H1 (cell line): ENCODE measurements at regions not wholly inside any gene's neighbourhood (a gene's known extent, or its start where the extent isn't known, plus 50 kb on each side); places are given as distances from the start of the nearest gene placed in this dataset.

Source experiments
- CTCF ChIA-PET: fragments of 300-600 bp; sonication (Branson Sonifier 250); formaldehyde crosslinking; loops from one replicate; lab custom pipeline; 2021; ENCODE audit not compliant: partially characterized antibody; lab: Charles Lee
- POLR2A ChIA-PET: fragments of 300-600 bp; sonication (Branson Sonifier 250); formaldehyde crosslinking; loops from one replicate; lab custom pipeline; 2021; ENCODE audit warnings: inconsistent platforms; ENCODE audit not compliant: partially characterized antibody; lab: Charles Lee
- DNase-seq, 2 experiments: peaks; one replicate each; pipeline versions ENCODE4 v3.0.0 to v3.0.0-alpha.2; 2010 to 2022; ENCODE audit warnings: low spot score in 2 of 2, low read depth in 1 of 2, mixed read lengths in 1 of 2
- FAIRE-seq: peaks from 2 replicates; lab custom pipeline; 2011; peaks lifted over from hg19 to GRCh38; lab: Jason Lieb, UNC
- H2AFZ ChIP-seq: 2 replicates; pipeline ENCODE4 v1.8.1; 2012; ENCODE audit warnings: low read length, inconsistent platforms
- H2AK5ac ChIP-seq: 2 replicates; pipeline ENCODE4 v1.6.1; 2013; ENCODE audit warnings: low read depth, low read length
- H2BK120ac ChIP-seq: replicated peaks from 2 replicates; pipeline ENCODE3; 2013; ENCODE audit warnings: low read depth, low read length, inconsistent platforms
- H2BK12ac ChIP-seq: 2 replicates; pipeline ENCODE4 v1.6.1; 2013; ENCODE audit warnings: low read depth, low read length
- H2BK15ac ChIP-seq: 2 replicates; pipeline ENCODE4 v1.6.1; 2013; ENCODE audit warnings: low read length
- H2BK20ac ChIP-seq: 2 replicates; pipeline ENCODE4 v1.6.1; 2013; ENCODE audit warnings: low read length
- H2BK5ac ChIP-seq: 2 replicates; pipeline ENCODE4 v1.6.1; 2013; ENCODE audit warnings: low read depth, low read length
- H3K14ac ChIP-seq: 2 replicates; pipeline ENCODE4 v1.6.1; 2013; ENCODE audit warnings: inconsistent platforms; ENCODE audit not compliant: insufficient read length
- H3K18ac ChIP-seq: 2 replicates; pipeline ENCODE4 v1.6.1; 2013; ENCODE audit warnings: low read length; ENCODE audit errors: extremely low read depth
- H3K23ac ChIP-seq: 2 replicates; pipeline ENCODE4 v1.6.1; 2013; ENCODE audit warnings: inconsistent platforms; ENCODE audit not compliant: insufficient read length
- H3K23me2 ChIP-seq: 2 replicates; pipeline ENCODE4 v1.6.1; 2013; ENCODE audit warnings: low read depth, low read length
- H3K27ac ChIP-seq: 2 replicates; pipeline ENCODE4 v1.6.1; 2011; ENCODE audit warnings: low read depth, low read length, inconsistent platforms
- H3K27me3 ChIP-seq, 4 experiments: replicated peaks in 1 of 4; 1 replicate in 1 of 4; 2 replicates in 3 of 4; pipeline versions ENCODE4 v1.6.1 to v1.8.1; 2011 to 2013; ENCODE audit warnings: low read length in 3 of 4, mild to moderate bottlenecking in 3 of 4, inconsistent platforms in 2 of 4, mixed read lengths in 2 of 4, moderate library complexity in 1 of 4; ENCODE audit not compliant: control insufficient read depth in 3 of 4, insufficient read depth in 3 of 4; ENCODE audit errors: extremely low read depth in 1 of 4
- H3K36me3 ChIP-seq, 4 experiments: 2 replicates each; pipeline versions ENCODE4 v1.6.1 to v1.8.1; 2011 to 2013; ENCODE audit warnings: mild to moderate bottlenecking in 4 of 4, low read length in 3 of 4, moderate library complexity in 2 of 4, control low read depth in 1 of 4, inconsistent platforms in 1 of 4; ENCODE audit not compliant: insufficient read depth in 4 of 4, control insufficient read depth in 2 of 4
- H3K4ac ChIP-seq: replicated peaks from 2 replicates; pipeline ENCODE3; 2013; ENCODE audit warnings: low read length, low read depth, mixed read lengths, inconsistent platforms; ENCODE audit not compliant: insufficient read length
- H3K4me1 ChIP-seq, 4 experiments: replicated peaks in 1 of 4; 1 replicate in 1 of 4; 2 replicates in 3 of 4; pipeline versions ENCODE4 v1.6.1 to v1.8.1; 2011 to 2013; ENCODE audit warnings: low read length in 3 of 4, inconsistent platforms in 2 of 4, mixed read lengths in 1 of 4; ENCODE audit not compliant: insufficient read depth in 4 of 4, control insufficient read depth in 3 of 4
- H3K4me2 ChIP-seq, 2 experiments: 2 replicates each; pipeline versions ENCODE4 v1.6.1 to v1.8.1; 2011 to 2013; ENCODE audit warnings: low read depth in 2 of 2, low read length in 2 of 2, control low read depth in 1 of 2, inconsistent platforms in 1 of 2, mild to moderate bottlenecking in 1 of 2; ENCODE audit not compliant: insufficient read depth in 1 of 2
- H3K4me3 ChIP-seq, 4 experiments: fragments of 200-600, 300-600 bp in 1 of 4; sonication (generic), shearing (Covaris generic), sonication (Bioruptor Twin) in 1 of 4; 2 replicates each; pipeline versions ENCODE4 v1.5.1 to v1.8.1; 2011 to 2016; ENCODE audit warnings: low read length in 4 of 4, low read depth in 3 of 4, control low read depth in 2 of 4, inconsistent platforms in 2 of 4, mild to moderate bottlenecking in 2 of 4, mixed read lengths in 1 of 4, moderate library complexity in 1 of 4; ENCODE audit not compliant: insufficient read depth in 2 of 4; ENCODE audit errors: extremely low read depth in 1 of 4
- H3K56ac ChIP-seq: replicated peaks from 2 replicates; pipeline ENCODE3; 2013; ENCODE audit warnings: low read depth, mild to moderate bottlenecking, mixed read lengths, low read length, inconsistent platforms; ENCODE audit not compliant: insufficient read length
- H3K79me1 ChIP-seq: 2 replicates; pipeline ENCODE4 v1.6.1; 2013; ENCODE audit warnings: low read depth, low read length, control low read depth
- H3K79me2 ChIP-seq, 2 experiments: 2 replicates each; pipeline versions ENCODE4 v1.6.1 to v1.8.1; 2012 to 2013; ENCODE audit warnings: low read length in 2 of 2, mild to moderate bottlenecking in 2 of 2, inconsistent platforms in 1 of 2; ENCODE audit not compliant: insufficient read depth in 2 of 2, control insufficient read depth in 1 of 2
- H3K9ac ChIP-seq, 4 experiments: replicated peaks in 1 of 4; 1 replicate in 1 of 4; 2 replicates in 3 of 4; pipeline versions ENCODE4 v1.6.1 to v1.8.1; 2011 to 2013; ENCODE audit warnings: low read depth in 3 of 4, low read length in 3 of 4, control low read depth in 2 of 4, mild to moderate bottlenecking in 2 of 4, moderate library complexity in 2 of 4, inconsistent platforms in 1 of 4; ENCODE audit errors: extremely low read depth in 1 of 4
- H3K9me3 ChIP-seq, 2 experiments: 2 replicates each; pipeline versions ENCODE4 v1.6.1 to v1.8.1; 2012 to 2013; ENCODE audit warnings: mild to moderate bottlenecking in 2 of 2, moderate library complexity in 2 of 2, control low read depth in 1 of 2, inconsistent platforms in 1 of 2, low read depth in 1 of 2, low read length in 1 of 2, mixed read lengths in 1 of 2; ENCODE audit not compliant: insufficient read depth in 2 of 2
- H4K20me1 ChIP-seq, 2 experiments: replicated peaks in 1 of 2; 2 replicates each; pipeline versions ENCODE3 to v1.8.1; 2011 to 2013; ENCODE audit warnings: inconsistent platforms in 2 of 2, low read length in 2 of 2, mild to moderate bottlenecking in 1 of 2; ENCODE audit not compliant: insufficient read depth in 2 of 2, control insufficient read depth in 1 of 2
- H4K5ac ChIP-seq: 2 replicates; pipeline ENCODE4 v1.6.1; 2013; ENCODE audit warnings: low read length, low read depth, mixed read lengths, inconsistent platforms; ENCODE audit not compliant: insufficient read length
- H4K8ac ChIP-seq: 2 replicates; pipeline ENCODE4 v1.8.0; 2013; ENCODE audit warnings: mild to moderate bottlenecking, moderate library complexity, low read length, inconsistent platforms; ENCODE audit not compliant: insufficient read depth; ENCODE audit errors: extremely low read depth
- H4K91ac ChIP-seq: replicated peaks from 2 replicates; pipeline ENCODE3; 2013; ENCODE audit warnings: low read length, mixed read lengths, inconsistent platforms; ENCODE audit not compliant: insufficient read length
- BRCA1 ChIP-seq: IDR thresholded peaks from 2 replicates; pipeline ENCODE4 v1.6.1; 2012; ENCODE audit warnings: low read depth, low read length, improper control_type of control experiment
- CHD1 ChIP-seq: IDR thresholded peaks from 2 replicates; pipeline ENCODE4 v1.6.1; 2012; ENCODE audit warnings: low read depth, low read length, improper control_type of control experiment
- KDM1A ChIP-seq: fragments of 200-600, 300-600 bp; sonication (generic); IDR thresholded peaks from 2 replicates; pipeline ENCODE4 v1.7.1; 2016; ENCODE audit warnings: mild to moderate bottlenecking, low read length, borderline replicate concordance
- NANOG ChIP-seq: IDR thresholded peaks from 2 replicates; pipeline ENCODE4 v1.6.1; 2011; ENCODE audit warnings: low read length, low read depth, mild to moderate bottlenecking, inconsistent platforms; ENCODE audit not compliant: insufficient read depth, poor library complexity, severe bottlenecking
- RNF2 ChIP-seq: fragments of 200-900, 300-1000 bp; sonication (generic); IDR thresholded peaks from 2 replicates; pipeline ENCODE4 v1.7.1; 2016; ENCODE audit warnings: borderline replicate concordance, low read depth, mild to moderate bottlenecking, antibody characterized with exemption, low read length; ENCODE audit not compliant: poor library complexity, severe bottlenecking; ENCODE audit errors: missing control alignments
- RXRA ChIP-seq: IDR thresholded peaks from 2 replicates; pipeline ENCODE4 v1.6.1; 2011; ENCODE audit warnings: low read depth, mild to moderate bottlenecking, low read length, moderate library complexity; ENCODE audit not compliant: insufficient read depth
- SP1 ChIP-seq: IDR thresholded peaks from 2 replicates; pipeline ENCODE4 v1.6.1; 2011; ENCODE audit warnings: low read depth, low read length
- TBP ChIP-seq: IDR thresholded peaks from 2 replicates; pipeline ENCODE4 v1.6.1; 2011; ENCODE audit warnings: low read depth, low read length, improper control_type of control experiment
- WGBS, 2 experiments: shearing (Covaris generic) in 1 of 2; methylation state at CpG; one replicate each; pipeline versions ENCODE4 v1.1.6 to v1.1.7; 2013 to 2015; ENCODE audit warnings: low lambda C conversion rate in 2 of 2, mixed read lengths in 2 of 2, inconsistent platforms in 1 of 2, low coverage in 1 of 2, missing lambda C conversion rate in 1 of 2; ENCODE audit not compliant: insufficient replicate concordance in 2 of 2, insufficient coverage in 1 of 2, insufficient read length in 1 of 2; ENCODE audit errors: extremely low coverage in 1 of 2, missing lambda C conversion rate in 1 of 2; 5-methylcytosine and 5-hydroxymethylcytosine counted together
- TF ChIP-seq, protein P1 (sequence below): IDR thresholded peaks from 2 replicates; pipeline ENCODE4 v1.6.1; 2011; ENCODE audit warnings: low read depth, mild to moderate bottlenecking, low read length; ENCODE audit not compliant: insufficient read depth

DNA sequence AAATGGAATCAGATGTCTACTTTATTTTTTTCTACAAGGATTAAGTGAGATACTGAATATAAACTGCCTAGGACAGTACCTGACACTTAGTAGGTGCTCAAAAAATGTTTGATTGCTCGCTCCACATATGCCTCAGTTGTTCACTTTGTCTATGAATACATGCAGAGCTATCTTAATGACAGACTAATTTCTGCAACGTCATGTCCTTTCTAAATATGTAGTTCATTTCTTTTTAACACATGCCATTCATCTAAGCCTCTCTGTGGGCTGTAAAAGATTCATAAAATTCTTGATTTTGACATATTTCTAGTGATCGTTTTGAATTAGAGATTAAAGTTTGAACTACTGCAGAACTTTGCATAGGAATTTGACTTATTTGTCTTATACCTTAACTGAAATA is 176.3 kb upstream of the STXBP6 start:
- WGBS, 2 experiments: 82% methylated on average over 3 of the region's 3 CpGs; no CpG with 5 or more reads in 1 of the 2 experiments

More for the DNA sequence above, 176.3 kb upstream of the STXBP6 start:
- H3K4me1 ChIP-seq: no peaks in the 10 kb centered on the region
- no peak for DNase-seq
- no peak overlapping the region for H2AFZ ChIP-seq
- H3K23me2 ChIP-seq: no peaks in the 10 kb centered on the region; the same call in 1 of the 2 replicates
- H3K9ac ChIP-seq: no peak overlapping the region
- no peak overlapping the region for H3K56ac ChIP-seq
- H3K4ac ChIP-seq: no peak overlapping the region
- H3K27me3 ChIP-seq: no peaks in the 10 kb centered on the region
- H3K4me2 ChIP-seq: no peak overlapping the region
- no peak overlapping the region for H3K14ac ChIP-seq
- TF ChIP-seq KDM1A: no peak
- TF ChIP-seq RNF2: no peak
- TF ChIP-seq SP1: no peak
- TF ChIP-seq BRCA1: no peak
- TF ChIP-seq CHD1: no peak
- no peak for TF ChIP-seq TBP
- TF ChIP-seq NANOG: no peak
- TF ChIP-seq, protein P1, sequence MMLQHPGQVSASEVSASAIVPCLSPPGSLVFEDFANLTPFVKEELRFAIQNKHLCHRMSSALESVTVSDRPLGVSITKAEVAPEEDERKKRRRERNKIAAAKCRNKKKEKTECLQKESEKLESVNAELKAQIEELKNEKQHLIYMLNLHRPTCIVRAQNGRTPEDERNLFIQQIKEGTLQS: no peak
- no peak for TF ChIP-seq RXRA
- TF ChIP-seq, all 59 proteins: peak for 0
- Histone ChIP-seq H4K91ac (no peak overlapping the region), H2BK12ac (no peak overlapping the region), H3K79me2 (no peaks in the 10 kb centered on the region), H3K23ac (no peak overlapping the region), H3K9me3 (0 out of 4 replicates have a peak, but pooled peaks cover 0 to 5% of the 10 kb centered on the region in 2 experiments), H2BK5ac (no peak overlapping the region), H3K27ac (no peak overlapping the region), H2BK120ac (no peak overlapping the region), H2AK5ac (no peak overlapping the region), H3K4me3 (no peak overlapping the region), H3K79me1 (no peaks in the 10 kb centered on the region), H4K8ac (no peak overlapping the region), H2BK20ac (no peak overlapping the region), H3K36me3 (no peaks in the 10 kb centered on the region), H4K5ac (no peak overlapping the region), H2BK15ac (no peak overlapping the region), H4K20me1 (no peaks in the 10 kb centered on the region), H3K18ac (no peak overlapping the region)
- ChIA-PET POLR2A (no interaction called here), CTCF (interaction anchor here (1.1 to 5.6 kb wide), 2 partner anchors 11 to 420 kb away, joined by 4 to 24 read pairs; no protein-coding TSS in a partner anchor)
- FAIRE-seq: no peak
